K562 (cell line): ENCODE measurements at regions not wholly inside any gene's neighbourhood (a gene's known extent, or its start where the extent isn't known, plus 50 kb on each side); places are given as distances from the start of the nearest gene placed in this dataset.

Experiments used
- EP300 ChIP-seq: IDR thresholded peaks from 2 replicates; pipeline ENCODE4 v1.6.1; 2012; ENCODE audit warnings: low read length, improper control_type of control experiment
- GABPA ChIP-seq: fragments of 200-800 bp; sonication (Bioruptor generic); conservative IDR thresholded peaks from 2 replicates; pipeline ENCODE4 v1.6.1; 2016; ENCODE audit warnings: low read depth, missing genetic modification characterization, missing compliant biosample characterization
- PTBP1 ChIP-seq: fragments of 200-400 bp; formaldehyde crosslinking; IDR thresholded peaks from 2 replicates; pipeline ENCODE4 v1.6.1; 2017; ENCODE audit warnings: low read depth, low read length
- RBM17 ChIP-seq: fragments of 200-400 bp; formaldehyde crosslinking; IDR thresholded peaks from 2 replicates; pipeline ENCODE4 v1.6.1; 2017; ENCODE audit warnings: low read depth, mild to moderate bottlenecking, low read length, borderline replicate concordance
- TAF1 ChIP-seq: IDR thresholded peaks from 2 replicates; pipeline ENCODE4 v1.6.1; 2011; ENCODE audit warnings: mild to moderate bottlenecking, low read length, moderate library complexity; ENCODE audit not compliant: insufficient read depth, control insufficient read depth, severe bottlenecking; ENCODE audit errors: extremely low read depth
- ZNF239 ChIP-seq: fragments of 250-450 bp; sonication (Bioruptor Pico); IDR thresholded peaks from 2 replicates; pipeline ENCODE4 v1.4.0; 2020; ENCODE audit warnings: mild to moderate bottlenecking
- ZZZ3 ChIP-seq: fragments of 450-650 bp; IDR thresholded peaks from 2 replicates; pipeline ENCODE4 v1.6.1; 2016; ENCODE audit warnings: antibody characterized with exemption, mild to moderate bottlenecking, moderate library complexity
- TF ChIP-seq, protein P1 (sequence below): fragments of 450-650 bp; formaldehyde crosslinking; IDR thresholded peaks from 2 replicates; pipeline ENCODE4 v1.4.0; 2020; ENCODE audit warnings: mild to moderate bottlenecking, mixed read lengths

DNA sequence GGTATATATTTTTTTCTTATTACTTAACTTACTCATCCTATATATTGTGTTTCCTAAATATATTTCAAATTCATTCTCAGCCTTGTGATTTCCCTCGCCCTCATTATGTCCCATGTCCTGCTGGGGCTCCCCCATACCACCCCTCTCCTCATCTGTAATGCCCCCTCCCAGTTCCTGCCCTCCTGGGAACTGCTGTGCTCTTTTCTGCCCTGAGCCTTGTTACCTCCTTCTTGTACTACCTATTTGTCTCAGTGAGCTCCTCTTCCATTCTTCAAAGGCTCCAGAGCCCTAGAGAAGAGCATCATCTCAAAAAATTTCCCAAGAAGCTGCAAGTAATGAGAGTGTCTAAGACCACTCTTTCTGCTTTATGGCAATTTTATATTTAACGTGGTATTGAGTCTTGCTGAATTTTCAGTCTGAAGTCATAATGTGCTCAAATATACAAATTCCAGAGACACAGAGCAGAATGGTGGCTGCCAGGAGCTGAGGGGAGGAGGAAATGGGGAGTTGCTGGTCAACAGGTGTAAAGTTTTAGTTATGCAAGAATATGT, 66.5 kb upstream of the TOP3B start:
- TF ChIP-seq EP300 (no peak), RBM17 (no peak), TAF1 (no peak), ZZZ3 (no peak), GABPA (tag) (no peak), ZNF239 (CRISPR knock-in tag) (no peak), PTBP1 (no peak)
- TF ChIP-seq, protein P1, sequence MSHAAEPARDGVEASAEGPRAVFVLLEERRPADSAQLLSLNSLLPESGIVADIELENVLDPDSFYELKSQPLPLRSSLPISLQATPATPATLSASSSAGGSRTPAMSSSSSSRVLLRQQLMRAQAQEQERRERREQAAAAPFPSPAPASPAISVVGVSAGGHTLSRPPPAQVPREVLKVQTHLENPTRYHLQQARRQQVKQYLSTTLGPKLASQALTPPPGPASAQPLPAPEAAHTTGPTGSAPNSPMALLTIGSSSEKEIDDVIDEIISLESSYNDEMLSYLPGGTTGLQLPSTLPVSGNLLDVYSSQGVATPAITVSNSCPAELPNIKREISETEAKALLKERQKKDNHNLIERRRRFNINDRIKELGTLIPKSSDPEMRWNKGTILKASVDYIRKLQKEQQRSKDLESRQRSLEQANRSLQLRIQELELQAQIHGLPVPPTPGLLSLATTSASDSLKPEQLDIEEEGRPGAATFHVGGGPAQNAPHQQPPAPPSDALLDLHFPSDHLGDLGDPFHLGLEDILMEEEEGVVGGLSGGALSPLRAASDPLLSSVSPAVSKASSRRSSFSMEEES (CRISPR knock-in tag), result no peak
